Limb (tissue), 2 donors: ENCODE measurements at regions not wholly inside any gene's neighbourhood (a gene's known extent, or its start where the extent isn't known, plus 50 kb on each side); places are given as distances from the start of the nearest gene placed in this dataset.
"Not testable (repeated sequence)": the region's sequence is repeated elsewhere in the genome, so short reads cannot be mapped to it uniquely, and the experiment has no call there.

Experiments
- DNase-seq, 2 donors: peaks; one replicate each; pipeline ENCODE4 v3.0.0-alpha.2; 2016; ENCODE audit errors: extremely low spot score in 2 of 2

GRCh38 chr6:166703149-166703710 lies 76.2 kb upstream of the RPS6KA2 start:
- DNase-seq, result no peak

GRCh38 chr6:166701424-166701823 lies 74.4 kb upstream of the RPS6KA2 start:
- DNase-seq, result not testable (repeated sequence)

DNA sequence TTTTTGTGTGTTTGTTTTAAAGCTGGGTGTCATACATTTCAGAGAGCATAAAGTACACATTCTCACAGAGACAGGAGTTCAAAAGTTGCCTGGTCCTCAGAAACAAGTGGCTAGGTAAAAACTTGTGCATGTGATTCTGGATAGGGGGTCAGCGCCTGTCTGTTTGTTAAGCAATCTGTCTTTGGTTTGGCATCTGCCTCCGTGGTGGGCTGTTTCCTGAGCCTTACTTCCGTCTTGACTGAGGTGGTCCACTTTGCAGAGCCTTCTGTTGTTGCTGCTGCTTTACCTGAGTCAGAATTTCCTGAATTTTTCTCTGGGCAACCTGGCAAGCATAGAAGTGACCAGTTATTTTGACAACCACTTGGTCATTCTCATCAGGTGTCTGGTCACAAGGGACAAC lies 73.8 kb upstream of the RPS6KA2 start:
- not testable (repeated sequence) for DNase-seq

GRCh38 chr6:166697113-166697512 lies 70.1 kb upstream of the RPS6KA2 start:
- DNase-seq, result no peak

GRCh38 chr6:166693880-166694279 lies 66.8 kb upstream of the RPS6KA2 start:
- no peak for DNase-seq

- no peak for DNase-seq
These were observed 65.8 kb upstream of the RPS6KA2 start for GRCh38 chr6:166692723-166693302.

- DNase-seq, result no peak
These were observed 64.7 kb upstream of the RPS6KA2 start for GRCh38 chr6:166691746-166692145.

DNA sequence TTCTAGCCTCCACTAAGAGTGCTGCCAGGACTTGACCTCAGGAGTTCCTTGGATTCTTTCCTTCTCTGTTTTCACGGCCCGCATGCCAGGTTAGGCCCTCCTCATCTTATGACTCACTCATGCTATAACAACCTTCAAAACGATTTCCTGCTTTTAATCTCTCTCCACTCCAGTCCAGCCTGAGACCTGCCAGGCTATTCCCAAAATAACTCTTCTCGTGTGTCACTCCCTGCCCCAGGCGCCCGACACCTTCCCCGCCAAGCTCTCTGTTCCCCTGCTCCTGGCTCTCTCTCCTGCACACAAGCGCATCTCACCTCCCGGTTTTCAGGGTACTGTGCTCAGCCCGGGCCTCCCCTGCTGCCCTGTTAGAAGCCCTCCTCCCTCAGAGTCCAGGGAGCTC lies 64.1 kb upstream of the RPS6KA2 start:
- DNase-seq, result no peak

DNA sequence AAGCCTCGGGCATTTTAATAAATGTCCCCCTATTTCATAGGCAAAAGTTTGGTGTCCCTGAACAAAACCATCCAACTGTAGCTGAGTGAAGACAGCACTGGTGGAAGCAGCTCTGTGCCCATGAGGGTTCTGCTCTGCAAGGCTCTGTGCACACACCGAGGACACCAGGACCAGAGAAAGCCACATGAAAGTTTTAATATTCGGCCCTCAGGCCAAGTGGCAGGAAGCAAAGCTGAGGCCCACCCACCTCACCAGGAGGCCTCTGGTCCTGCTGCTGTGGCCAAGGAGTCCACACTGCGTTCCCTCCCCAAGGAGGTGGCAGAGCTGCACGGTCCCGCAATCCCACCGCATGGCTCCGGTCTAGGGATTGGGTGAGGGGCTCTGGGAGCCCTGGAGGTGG lies 62.6 kb upstream of the RPS6KA2 start:
- no peak for DNase-seq

GRCh38 chr6:166688901-166689300 lies 61.9 kb upstream of the RPS6KA2 start:
- no peak for DNase-seq

DNA sequence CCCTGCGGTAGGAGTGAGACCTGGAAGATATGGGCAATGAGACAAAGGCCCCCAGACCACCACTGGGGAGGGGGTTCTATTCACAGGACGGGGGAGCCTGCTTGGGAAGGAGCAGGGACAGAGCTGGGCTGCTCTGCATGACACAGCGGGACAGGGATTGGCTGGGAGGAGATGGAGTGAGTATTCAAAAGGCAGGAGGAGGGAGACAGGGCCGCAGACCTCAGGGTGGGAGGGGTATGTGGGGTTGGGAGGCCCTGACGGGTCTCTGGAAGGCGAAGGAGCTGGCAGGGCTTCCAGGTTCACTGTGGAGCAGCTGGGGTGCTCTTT lies 60.8 kb upstream of the RPS6KA2 start:
- no peak for DNase-seq

GRCh38 chr6:166687070-166687878 lies 60.2 kb upstream of the RPS6KA2 start:
- DNase-seq, result no peak

- no peak for DNase-seq
These were observed 59.3 kb upstream of the RPS6KA2 start for GRCh38 chr6:166686317-166686716.

DNA sequence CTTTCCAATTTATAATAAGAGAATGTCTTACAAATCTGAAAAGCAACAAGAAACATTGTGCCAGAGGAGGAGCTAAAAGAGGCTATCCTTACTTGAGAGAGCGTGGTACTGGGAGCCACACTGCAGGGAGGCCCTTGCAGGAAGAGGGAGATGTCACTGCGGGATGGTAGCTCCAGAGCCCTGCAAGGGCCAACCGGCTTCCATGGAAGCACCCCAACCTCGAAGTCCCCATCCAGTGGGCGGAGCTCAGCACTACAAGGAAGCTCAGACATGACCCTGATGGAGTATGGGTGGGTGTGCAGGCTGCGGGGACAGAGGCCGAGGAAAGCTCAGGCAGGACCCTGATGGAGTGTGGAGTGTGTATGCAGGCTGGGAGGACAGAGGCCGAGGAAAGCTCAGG lies 57.8 kb upstream of the RPS6KA2 start:
- DNase-seq, result no peak

DNA sequence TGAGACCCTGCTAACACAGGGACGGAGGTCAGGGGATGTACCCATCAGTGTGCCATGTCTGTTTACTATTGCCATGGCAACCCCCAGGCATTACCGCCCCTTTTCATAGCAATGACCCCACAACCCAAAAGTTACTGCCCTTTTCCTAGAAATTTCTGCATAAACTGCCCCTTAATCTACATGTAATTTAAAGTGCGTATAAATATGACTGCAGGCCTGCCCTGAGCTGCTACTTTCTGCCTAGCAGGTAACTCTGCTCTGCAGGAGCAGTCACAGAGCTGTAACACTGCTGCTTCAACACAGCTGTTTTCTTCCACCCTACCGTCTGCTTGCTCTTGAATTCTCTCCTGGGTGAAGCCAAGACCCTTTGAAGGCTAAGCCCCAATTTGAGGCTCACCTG lies 57.1 kb upstream of the RPS6KA2 start:
- no peak for DNase-seq

DNA sequence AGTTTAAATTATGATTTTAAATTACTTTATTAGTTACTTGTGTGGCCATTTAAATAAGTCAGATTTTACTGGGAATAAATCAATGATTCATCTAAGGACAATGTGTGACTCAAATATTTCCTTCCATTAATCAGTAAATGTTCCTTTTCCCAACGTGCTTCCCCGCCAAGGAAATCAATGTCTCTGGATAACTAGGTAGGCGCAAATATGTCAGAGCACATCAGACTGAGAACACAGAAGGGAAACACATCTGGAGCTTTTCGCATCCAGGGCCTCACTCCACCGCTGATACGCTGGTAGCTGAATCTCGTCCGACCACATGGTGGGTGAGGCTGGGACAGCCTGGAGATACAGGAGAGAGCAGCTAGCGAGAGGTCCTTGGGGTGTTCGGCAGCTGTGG lies 56.4 kb upstream of the RPS6KA2 start:
- no peak for DNase-seq

DNA sequence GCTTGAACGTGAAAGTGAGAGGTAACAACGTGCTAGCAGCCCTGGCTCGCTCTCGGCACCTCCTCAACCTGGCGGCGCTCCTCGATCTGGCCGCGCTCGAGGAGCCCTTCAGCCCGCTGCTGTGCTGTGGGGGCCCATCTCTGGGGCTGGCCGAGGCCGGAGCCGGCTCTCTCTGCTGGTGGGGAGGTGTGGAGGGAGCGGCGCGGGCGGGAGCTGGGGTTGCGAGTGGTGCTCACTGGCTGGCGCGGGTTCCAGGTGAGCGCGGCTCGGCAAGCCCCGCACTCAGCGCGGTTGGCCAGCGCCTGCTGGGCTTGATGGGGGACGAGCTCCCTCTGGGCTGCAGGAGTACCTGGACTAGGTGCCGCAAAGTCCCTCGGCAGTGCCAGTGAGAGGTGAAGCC lies 52.5 kb upstream of the RPS6KA2 start:
- DNase-seq, result no peak

DNA sequence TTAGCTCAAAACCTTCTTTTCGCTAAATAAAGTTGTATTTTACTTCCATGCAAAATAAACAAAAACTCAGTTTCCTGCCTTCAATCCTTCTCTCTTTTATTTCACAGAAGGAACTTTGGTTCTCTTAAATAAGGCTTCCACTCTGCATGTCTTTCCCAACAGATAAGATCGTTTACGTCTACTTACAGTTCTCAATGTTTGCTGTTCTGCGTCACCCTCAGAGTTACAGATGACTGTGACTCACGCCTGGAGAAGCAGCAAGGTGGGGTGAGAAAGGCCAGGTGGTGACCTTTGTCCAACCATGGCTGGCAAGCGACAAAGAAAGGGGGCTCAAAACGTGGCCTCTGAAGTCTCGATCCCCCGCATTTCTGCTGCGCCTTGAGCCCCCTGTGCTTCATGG lies 51.4 kb upstream of the RPS6KA2 start:
- DNase-seq, result no peak

GRCh38 chr6:166677941-166678340 lies 50.9 kb upstream of the RPS6KA2 start:
- no peak for DNase-seq
